ENCODE measurements at regions not wholly inside any gene's neighbourhood (a gene's known extent, or its start where the extent isn't known, plus 50 kb on each side); places are given as distances from the start of the nearest gene placed in this dataset.

DNA sequence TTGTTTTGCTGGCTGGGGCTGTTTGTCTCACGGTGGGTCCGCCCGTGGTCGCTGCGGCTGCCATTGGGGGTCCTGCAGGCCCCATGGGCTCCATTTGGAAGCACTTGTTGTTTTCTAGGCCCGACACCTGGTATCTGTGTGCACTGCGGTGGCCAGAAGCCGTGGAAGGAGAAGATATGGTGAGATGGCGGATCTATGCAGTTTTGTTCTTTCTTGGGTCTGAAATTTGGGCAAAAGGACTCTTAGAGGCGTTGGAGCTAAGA, 109.5 kb upstream of the SHH start:
- DNase-seq (ENCODE audit: low read depth in 2 of 2), result no peak

DNA sequence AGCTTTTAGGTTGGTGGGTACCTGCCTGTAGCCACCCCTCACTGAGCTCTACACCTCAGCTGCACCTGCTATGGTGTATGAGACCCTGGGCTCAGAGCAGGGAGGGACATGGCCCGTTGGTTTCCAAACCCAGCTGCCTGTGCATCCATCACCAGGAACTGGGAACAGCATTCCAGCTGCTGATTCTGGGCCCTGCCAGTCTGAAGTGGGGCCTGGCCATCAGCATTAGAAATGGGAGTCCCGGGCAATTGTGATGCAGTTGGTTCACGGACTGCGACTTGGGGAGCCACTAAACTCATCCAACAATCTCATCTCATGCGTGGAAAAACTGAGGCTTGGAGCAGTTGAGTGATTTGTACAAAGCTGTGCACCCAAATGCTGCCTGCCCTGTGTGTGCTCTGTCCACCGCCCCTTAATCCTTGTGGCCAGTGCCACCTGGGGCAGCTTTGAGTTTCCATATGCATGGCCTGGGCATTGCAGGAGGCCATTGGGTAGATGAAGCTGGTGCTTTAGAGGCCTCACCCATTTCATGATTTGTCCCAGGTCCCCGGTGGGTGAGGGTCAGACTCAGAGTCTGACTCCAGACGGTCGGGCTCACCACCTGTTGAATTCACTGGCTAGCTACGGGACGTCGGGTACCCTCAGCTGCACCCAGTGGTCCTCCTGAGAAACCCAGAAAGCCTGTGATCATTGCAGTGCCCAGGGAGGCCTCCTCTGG, 109.0 kb upstream of the SHH start:
- DNase-seq (ENCODE audit: low read depth in 2 of 2), result no peak

DNA sequence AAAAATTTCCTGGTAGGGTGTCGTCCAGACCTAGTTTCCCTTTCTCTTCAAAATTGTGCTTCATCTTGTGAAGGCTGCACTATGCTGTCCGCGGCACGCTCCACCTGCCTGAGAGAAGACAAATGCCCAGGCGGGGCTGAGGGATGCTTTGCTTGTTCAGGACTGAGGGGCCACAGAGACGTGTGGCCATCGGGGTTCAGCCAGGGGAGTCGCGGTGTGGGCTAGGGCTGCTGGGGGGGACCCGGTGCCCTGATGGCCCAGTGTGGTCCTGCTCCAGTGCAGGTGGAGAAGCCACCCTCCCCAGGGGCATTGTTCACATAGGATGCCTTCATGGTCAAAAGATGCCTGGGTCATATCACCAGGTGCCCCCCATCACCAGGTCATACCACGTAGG, 107.8 kb upstream of the SHH start:
- DNase-seq (ENCODE audit: low read depth in 2 of 2), result no peak

DNA sequence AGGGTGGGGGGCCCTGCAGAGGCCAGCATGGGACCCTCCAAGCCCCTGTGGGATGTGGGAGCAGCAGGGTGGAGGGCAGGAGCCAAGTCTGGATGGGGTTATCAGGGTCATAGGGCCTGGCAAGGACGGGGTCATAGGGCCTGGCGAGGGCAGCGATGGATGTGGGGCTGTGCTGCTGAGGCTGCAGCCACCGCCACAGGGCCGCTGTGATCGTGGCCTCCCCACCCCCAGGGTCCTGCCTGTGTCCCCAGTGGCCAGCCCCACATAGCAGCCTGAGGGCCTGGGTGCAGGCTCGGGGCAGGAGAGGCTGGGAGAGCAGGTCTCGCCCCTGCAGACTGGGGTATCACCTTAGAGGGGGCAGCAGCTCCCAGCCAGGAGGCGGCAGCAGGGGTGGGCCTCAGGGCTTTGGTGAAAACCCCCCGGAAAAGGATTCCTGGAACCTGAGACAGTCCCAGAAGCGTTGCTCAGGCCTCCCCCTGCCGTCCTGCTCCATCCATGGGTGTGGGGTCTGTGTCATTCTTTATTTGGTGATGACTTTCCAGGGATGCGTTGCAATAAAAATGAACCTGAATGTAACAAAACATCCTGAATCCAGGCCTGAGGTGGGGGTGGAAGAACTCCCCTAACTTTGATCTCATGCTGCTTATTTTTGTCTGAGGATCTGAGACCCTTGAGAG, 107.3 kb upstream of the SHH start:
- DNase-seq (ENCODE audit: low read depth in 2 of 2), result no peak

GRCh38 chr7:155918720-155919390, 106.6 kb upstream of the SHH start:
- DNase-seq (ENCODE audit: low read depth in 2 of 2), result no peak

DNA sequence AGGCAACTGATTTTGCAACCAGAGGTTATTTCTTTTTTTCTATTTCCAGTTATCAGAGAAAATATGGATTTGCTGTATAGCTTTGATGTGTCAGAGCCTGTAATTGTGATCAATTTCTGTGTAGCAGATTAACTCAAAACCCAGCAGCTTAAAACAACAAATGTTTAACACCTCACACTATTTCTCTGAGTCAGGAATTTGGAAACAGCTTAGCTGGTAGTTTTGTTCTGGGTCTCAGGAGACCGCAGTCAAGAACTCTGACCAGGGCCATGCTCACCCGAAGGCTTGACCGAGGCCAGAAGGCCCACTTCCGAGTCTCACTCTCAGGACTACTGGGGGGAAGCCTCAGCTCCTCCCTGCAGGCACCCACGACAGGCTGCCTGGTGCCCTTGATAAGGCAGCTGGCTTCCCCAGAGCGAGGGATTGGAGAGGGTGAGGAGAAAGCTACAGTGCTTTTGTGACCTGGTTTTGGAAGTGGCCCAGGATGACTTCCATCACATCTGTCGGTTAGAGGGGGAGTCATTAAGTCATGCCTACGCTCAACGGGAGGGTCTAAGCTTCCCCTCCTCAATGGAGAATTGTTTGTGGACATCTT, 105.7 kb upstream of the SHH start:
- DNase-seq (ENCODE audit: low read depth in 2 of 2), result no peak

- DNase-seq (ENCODE audit: low read depth in 2 of 2), result no peak
These were observed 104.8 kb upstream of the SHH start for GRCh38 chr7:155916926-155917655.

DNA sequence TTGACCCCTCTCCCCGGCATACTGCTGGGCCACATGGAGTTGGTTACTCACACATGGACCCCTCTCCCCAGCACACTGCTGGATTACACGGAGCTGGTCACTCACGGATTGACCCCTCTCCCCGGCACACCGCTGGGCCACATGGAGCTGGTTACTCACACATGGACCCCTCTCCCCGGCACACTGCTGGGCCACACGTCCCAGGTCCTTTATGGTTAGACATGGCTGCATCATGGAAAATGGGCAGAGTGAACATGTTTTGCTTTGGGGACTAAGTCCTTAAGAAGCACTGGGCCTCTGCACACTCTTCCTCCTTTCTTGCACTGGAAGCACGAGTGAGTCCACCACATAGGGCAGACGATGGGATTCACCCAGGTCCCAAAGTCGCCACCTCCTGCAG, 102.1 kb upstream of the SHH start:
- no peak for DNase-seq (ENCODE audit: low read depth in 2 of 2)

GRCh38 chr7:155913719-155914118, 101.5 kb upstream of the SHH start:
- no peak for DNase-seq (ENCODE audit: low read depth in 2 of 2)

- no peak for DNase-seq (ENCODE audit: low read depth in 2 of 2)
These were observed 101.0 kb upstream of the SHH start for GRCh38 chr7:155913291-155913690.

GRCh38 chr7:155911471-155912105, 99.3 kb upstream of the SHH start:
- no peak for DNase-seq (ENCODE audit: low read depth in 2 of 2)

DNA sequence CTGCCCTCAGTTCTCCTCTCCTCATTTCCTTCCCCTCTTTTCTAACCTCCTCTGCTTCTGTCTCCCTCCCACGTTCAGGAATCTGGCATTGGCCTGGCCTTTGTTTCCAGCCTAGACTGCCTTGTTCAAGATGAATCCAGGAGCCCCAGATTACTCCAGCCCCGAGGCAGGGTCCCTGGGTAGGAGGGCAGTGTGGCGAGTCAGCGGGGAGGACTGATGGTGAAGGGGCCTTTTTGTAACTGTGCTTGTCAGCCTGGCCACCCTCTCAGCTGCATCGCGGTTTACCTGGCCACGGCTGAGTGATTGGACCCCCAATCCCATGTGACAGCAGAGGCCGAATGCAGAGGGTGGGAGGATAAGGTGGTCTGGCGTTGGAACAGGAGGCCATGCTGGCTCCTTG, 96.1 kb upstream of the SHH start:
- DNase-seq (ENCODE audit: low read depth in 2 of 2), result no peak

DNA sequence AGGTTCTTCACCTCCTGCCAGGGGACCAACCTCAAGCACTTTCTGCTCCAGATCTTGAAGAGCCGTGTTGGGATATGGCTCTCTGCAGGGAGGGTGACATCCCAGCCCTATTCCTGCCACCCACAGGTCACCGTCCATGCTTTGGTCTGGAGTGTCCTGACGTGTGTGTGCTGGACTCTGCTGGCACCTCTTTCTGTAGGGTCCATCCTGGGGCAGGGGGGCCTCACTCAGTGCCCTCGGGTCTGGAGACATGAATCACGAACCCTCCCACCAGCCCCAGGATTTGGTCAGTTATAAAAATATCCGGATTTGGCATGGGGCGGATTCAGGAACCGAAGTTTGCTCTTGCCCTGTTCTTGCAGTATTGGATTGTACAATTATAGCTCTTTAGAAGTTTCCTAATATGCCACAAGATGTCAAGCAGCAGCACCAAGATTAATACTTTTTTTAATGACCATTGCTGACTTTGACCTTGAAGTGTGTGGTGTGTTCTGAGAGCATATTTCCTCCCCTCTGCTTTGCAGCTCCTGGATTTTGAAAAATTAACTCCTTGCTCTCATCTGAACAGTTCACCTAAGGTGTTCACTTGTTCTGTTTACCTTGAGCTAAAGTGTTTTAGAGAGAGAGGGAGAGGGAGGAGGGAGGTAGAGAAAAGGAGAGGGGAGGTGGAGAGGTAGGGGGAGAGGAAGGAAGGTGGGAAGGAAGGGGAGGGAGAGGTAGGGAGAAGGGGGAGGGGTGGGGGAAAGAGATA, 95.4 kb upstream of the SHH start:
- no peak for DNase-seq (ENCODE audit: low read depth in 2 of 2)

- DNase-seq (ENCODE audit: low read depth in 2 of 2), result no peak
These were observed 88.9 kb upstream of the SHH start for GRCh38 chr7:155901176-155901575.

- DNase-seq (ENCODE audit: low read depth in 2 of 2), result no peak
These were observed 87.3 kb upstream of the SHH start for GRCh38 chr7:155899596-155899995.

GRCh38 chr7:155897758-155898386, 85.6 kb upstream of the SHH start:
- DNase-seq (ENCODE audit: low read depth in 2 of 2), result no peak

GRCh38 chr7:155896531-155897263, 84.4 kb upstream of the SHH start:
- DNase-seq (ENCODE audit: low read depth in 2 of 2), result no peak

DNA sequence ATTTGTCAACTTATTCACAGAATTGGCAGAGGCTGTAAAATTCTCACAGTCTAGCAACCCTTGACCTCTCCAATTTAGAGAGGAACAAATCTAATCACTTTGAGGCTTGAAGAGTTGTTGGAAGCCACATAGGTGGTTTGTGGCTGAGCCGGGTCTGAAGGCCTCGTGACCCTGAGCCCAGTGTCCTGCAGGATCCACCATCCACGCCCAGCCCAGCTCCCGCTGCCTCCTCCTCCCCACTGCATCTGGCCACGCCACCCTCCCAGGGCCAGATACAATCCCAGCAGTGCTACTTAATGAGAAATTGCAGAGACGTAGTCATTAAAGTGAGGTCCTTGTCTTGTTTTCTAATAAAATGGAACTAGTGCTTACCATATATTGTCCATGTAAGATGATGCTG, 81.4 kb upstream of the SHH start:
- DNase-seq (ENCODE audit: low read depth in 2 of 2), result no peak

GRCh38 chr7:155893176-155893575, 80.9 kb upstream of the SHH start:
- DNase-seq (ENCODE audit: low read depth in 2 of 2), result no peak
